ENCODE measurements at regions not wholly inside any gene's neighbourhood (a gene's known extent, or its start where the extent isn't known, plus 50 kb on each side); places are given as distances from the start of the nearest gene placed in this dataset.

- no peaks in the 10 kb centered on the region for H3K79me1 ChIP-seq (ENCODE audit: low read depth, low read length)
- H3K4ac ChIP-seq (replicated peaks; ENCODE audit: insufficient read length, low read depth, low read length) = no peak overlapping the region
- H2BK120ac ChIP-seq (replicated peaks; ENCODE audit: low read depth, low read length) = no peak overlapping the region
- ChIA-PET POLR2A (ENCODE audit: partially characterized antibody) (no interaction called here), CTCF (ENCODE audit: partially characterized antibody) (no interaction called here)
- H4K5ac ChIP-seq (ENCODE audit: insufficient read length, low read depth, low read length) = no peak overlapping the region
- H3K4me3 ChIP-seq (ENCODE audit: extremely low read depth in 1 of 4, insufficient read depth in 2 of 4, low read depth in 3 of 4, low read length in 4 of 4) = no peak overlapping the region
- H3K36me3 ChIP-seq (ENCODE audit: control insufficient read depth in 2 of 4, insufficient read depth in 4 of 4, low read length in 3 of 4) = no peaks in the 10 kb centered on the region; a peak in 1 of 8 replicates
- no peaks in the 10 kb centered on the region for H3K79me2 ChIP-seq (ENCODE audit: control insufficient read depth in 1 of 2, insufficient read depth in 2 of 2, low read length in 2 of 2)
- no peak overlapping the region for H2AFZ ChIP-seq (ENCODE audit: low read length)
- H3K9ac ChIP-seq (replicated peaks in 1 of 4; ENCODE audit: extremely low read depth in 1 of 4, low read depth in 3 of 4, low read length in 3 of 4) = no peak overlapping the region
- H4K8ac ChIP-seq (ENCODE audit: extremely low read depth, insufficient read depth, low read length) = no peak overlapping the region
- H3K9me3 ChIP-seq (ENCODE audit: insufficient read depth in 2 of 2, low read depth in 1 of 2, low read length in 1 of 2) = peaks cover 9 to 15% of the 10 kb centered on the region in 2 experiments; a peak in 1 of 4 replicates
- no peak overlapping the region for H2AK5ac ChIP-seq (ENCODE audit: low read depth, low read length)
- no peak overlapping the region for H2BK15ac ChIP-seq (ENCODE audit: low read length)
- H2BK20ac ChIP-seq (ENCODE audit: low read length) = no peak overlapping the region
- H3K4me2 ChIP-seq (ENCODE audit: insufficient read depth in 1 of 2, low read depth in 2 of 2, low read length in 2 of 2) = no peak overlapping the region
- no peak overlapping the region for H3K18ac ChIP-seq (ENCODE audit: extremely low read depth, low read length)
- H4K91ac ChIP-seq (replicated peaks; ENCODE audit: insufficient read length, low read length) = no peak overlapping the region
- H3K14ac ChIP-seq (ENCODE audit: insufficient read length) = no peak overlapping the region
- H3K27ac ChIP-seq (ENCODE audit: low read depth, low read length) = no peak overlapping the region
- no peak overlapping the region for H3K23ac ChIP-seq (ENCODE audit: insufficient read length)
- H2BK12ac ChIP-seq (ENCODE audit: low read depth, low read length) = 0 out of 2 replicates have a peak overlapping the region, but pooled peaks have one; percentile 33
- no peaks in the 10 kb centered on the region for H4K20me1 ChIP-seq (replicated peaks in 1 of 2; ENCODE audit: control insufficient read depth in 1 of 2, insufficient read depth in 2 of 2, low read length in 2 of 2)
- no peak overlapping the region for H2BK5ac ChIP-seq (ENCODE audit: low read depth, low read length)
- no peaks in the 10 kb centered on the region for H3K23me2 ChIP-seq (ENCODE audit: low read depth, low read length)
- no peak overlapping the region for H3K56ac ChIP-seq (replicated peaks; ENCODE audit: insufficient read length, low read depth, low read length)
- peaks cover 1 to 21% (median 12%) of the 10 kb centered on the region in 4 experiments for H3K4me1 ChIP-seq (replicated peaks in 1 of 4; ENCODE audit: control insufficient read depth in 3 of 4, insufficient read depth in 4 of 4, low read length in 3 of 4)
- no peaks in the 10 kb centered on the region for H3K27me3 ChIP-seq (replicated peaks in 1 of 4; ENCODE audit: control insufficient read depth in 3 of 4, extremely low read depth in 1 of 4, insufficient read depth in 3 of 4, low read length in 3 of 4)
- FAIRE-seq = no peak
- DNase-seq (ENCODE audit: low read depth in 1 of 2, low spot score in 2 of 2) = no peak
- 90% methylated on average over 3 of the region's 3 CpGs; no CpG with 5 or more reads in 1 of the 2 experiments for WGBS, 2 experiments (ENCODE audit: extremely low coverage in 1 of 2, insufficient coverage in 1 of 2, insufficient read length in 1 of 2, insufficient replicate concordance in 2 of 2, low coverage in 1 of 2, low lambda C conversion rate in 2 of 2, missing lambda C conversion rate in 1 of 2)
- no peak for TF ChIP-seq CBX5 (IDR thresholded peaks at IDR 0.05; ENCODE audit: low read depth, low read length)
- no peak for TF ChIP-seq RNF2 (IDR thresholded peaks at IDR 0.05; ENCODE audit: borderline replicate concordance, low read depth, low read length, missing control alignments, poor library complexity, severe bottlenecking)
- no peak for TF ChIP-seq BACH1 (IDR thresholded peaks at IDR 0.05; ENCODE audit: low read length)
- no peak for TF ChIP-seq RBBP5 (IDR thresholded peaks at IDR 0.05; ENCODE audit: borderline replicate concordance, low read depth, low read length)
- no peak for TF ChIP-seq NANOG (IDR thresholded peaks at IDR 0.05; ENCODE audit: insufficient read depth, low read depth, low read length, poor library complexity, severe bottlenecking)
- TF ChIP-seq JUND (IDR thresholded peaks at IDR 0.05; ENCODE audit: low read length) = no peak
- no peak for TF ChIP-seq CBX8 (IDR thresholded peaks at IDR 0.05; ENCODE audit: borderline replicate concordance, low read depth, low read length)
- no peak for TF ChIP-seq ATF3 (IDR thresholded peaks at IDR 0.05; ENCODE audit: insufficient read depth, low read depth, low read length)
- no peak for TF ChIP-seq TAF1 (IDR thresholded peaks at IDR 0.05; ENCODE audit: low read depth, low read length)
- no peak for TF ChIP-seq CTCF (IDR thresholded peaks at IDR 0.05; ENCODE audit: control extremely low read depth in 1 of 3, insufficient read depth in 1 of 3, low read depth in 1 of 3, low read length in 3 of 3)
- no peak for TF ChIP-seq SP2 (IDR thresholded peaks at IDR 0.05; ENCODE audit: low read length)
Observed at GRCh38 chr15:94747510-94747909, 516.1 kb downstream of the MCTP2 start.

All from H1 (cell line).